HT-29 (cell line): ENCODE measurements at regions not wholly inside any gene's neighbourhood (a gene's known extent, or its start where the extent isn't known, plus 50 kb on each side); places are given as distances from the start of the nearest gene placed in this dataset.
"Not testable (repeated sequence)": the region's sequence is repeated elsewhere in the genome, so short reads cannot be mapped to it uniquely, and the experiment has no call there.

Source experiments
- DNase-seq: peaks from one replicate; pipeline ENCODE4 v3.0.0-alpha.2; 2015; ENCODE audit warnings: low spot score

GRCh38 chr3:177337541-177338331, 140.5 kb upstream of the TBL1XR1 start:
- no peak for DNase-seq

- peak; percentile 22 for DNase-seq
These were observed 141.5 kb upstream of the TBL1XR1 start for GRCh38 chr3:177338697-177339219.

GRCh38 chr3:177339220-177339703, 142.0 kb upstream of the TBL1XR1 start:
- DNase-seq = not testable (repeated sequence)

- no peak for DNase-seq
These were observed 143.1 kb upstream of the TBL1XR1 start for GRCh38 chr3:177340243-177340830.

GRCh38 chr3:177341736-177342419, 144.6 kb upstream of the TBL1XR1 start:
- DNase-seq = no peak

- no peak for DNase-seq
These were observed 145.9 kb upstream of the TBL1XR1 start for GRCh38 chr3:177343122-177343625.

GRCh38 chr3:177345049-177345972, 148.0 kb upstream of the TBL1XR1 start:
- peak; percentile 96 for DNase-seq

GRCh38 chr3:177345973-177346503, 148.8 kb upstream of the TBL1XR1 start:
- DNase-seq = no peak

GRCh38 chr3:177346878-177347277, 149.6 kb upstream of the TBL1XR1 start:
- DNase-seq = no peak

- DNase-seq = no peak
These were observed 150.3 kb upstream of the TBL1XR1 start for GRCh38 chr3:177347611-177348010.

GRCh38 chr3:177348974-177349373, 151.7 kb upstream of the TBL1XR1 start:
- no peak for DNase-seq

- no peak for DNase-seq
These were observed 152.1 kb upstream of the TBL1XR1 start for GRCh38 chr3:177349384-177349783.

GRCh38 chr3:177350121-177350520, 152.8 kb upstream of the TBL1XR1 start:
- no peak for DNase-seq

- DNase-seq = no peak
These were observed 153.9 kb upstream of the TBL1XR1 start for GRCh38 chr3:177351206-177351605.

GRCh38 chr3:177351757-177352158, 154.5 kb upstream of the TBL1XR1 start:
- peak; percentile 33 for DNase-seq

GRCh38 chr3:177352424-177352823, 155.1 kb upstream of the TBL1XR1 start:
- no peak for DNase-seq

GRCh38 chr3:177353140-177353539, 155.9 kb upstream of the TBL1XR1 start:
- no peak for DNase-seq

GRCh38 chr3:177353879-177354278, 156.6 kb upstream of the TBL1XR1 start:
- not testable (repeated sequence) for DNase-seq

GRCh38 chr3:177354466-177354865, 157.2 kb upstream of the TBL1XR1 start:
- no peak for DNase-seq

- DNase-seq = no peak
These were observed 158.8 kb upstream of the TBL1XR1 start for GRCh38 chr3:177356113-177356512.

- no peak for DNase-seq
These were observed 159.7 kb upstream of the TBL1XR1 start for GRCh38 chr3:177356952-177357351.
